ENCODE measurements at regions not wholly inside any gene's neighbourhood (a gene's known extent, or its start where the extent isn't known, plus 50 kb on each side); places are given as distances from the start of the nearest gene placed in this dataset.

DNA sequence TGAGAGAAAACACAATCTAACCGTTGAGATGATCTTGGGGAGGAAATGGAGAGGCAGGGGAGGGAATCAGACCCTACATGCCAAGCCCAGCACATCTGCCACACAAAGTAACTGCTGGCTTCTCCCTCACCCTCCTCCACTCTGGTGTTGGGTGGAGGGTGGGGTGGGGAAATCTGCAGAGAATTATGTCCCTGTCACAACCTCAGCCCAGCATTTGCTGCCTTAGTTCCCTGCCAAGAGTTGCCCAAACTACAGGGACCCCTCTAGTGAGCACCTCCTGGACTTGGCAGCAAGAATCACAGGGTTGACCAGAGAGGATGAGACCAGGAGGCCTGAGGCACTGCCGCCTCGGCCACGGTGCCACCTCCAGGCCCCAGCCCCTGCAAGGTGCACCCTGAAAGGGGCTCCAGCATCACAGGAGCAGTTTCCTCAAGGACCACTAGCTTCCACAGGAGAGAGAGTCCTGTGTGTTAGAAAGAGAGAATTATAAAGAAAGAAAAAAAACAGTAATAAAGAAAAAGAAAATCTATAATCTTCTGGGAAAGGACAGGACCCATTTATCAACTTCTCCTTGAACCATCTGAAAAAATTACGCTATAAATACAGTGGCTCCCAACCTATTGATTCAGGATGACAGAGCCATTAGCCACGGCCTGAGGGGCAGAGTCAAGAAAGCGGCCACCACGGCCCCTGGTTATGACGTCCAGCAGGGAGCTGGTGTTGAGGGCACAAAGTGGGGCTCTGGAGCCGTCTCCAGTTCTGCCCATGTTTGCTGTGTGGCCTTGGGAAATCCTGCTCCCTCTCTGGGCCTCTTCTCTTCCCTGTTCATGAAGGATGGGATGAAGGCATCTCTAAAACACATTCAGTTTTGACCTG, 451.7 kb downstream of the MATN1 start:
- TF ChIP-seq CTCF (IDR thresholded peaks at IDR 0.05; ENCODE audit: poor library complexity, severe bottlenecking) (no peak), EP300 (conservative IDR thresholded peaks at IDR 0.05; ENCODE audit: poor library complexity, severe bottlenecking) (no peak), POLR2AphosphoS5 (IDR thresholded peaks at IDR 0.05) (no peak), EZH2 (IDR thresholded peaks at IDR 0.05; ENCODE audit: borderline replicate concordance, insufficient read depth, low read length, poor library complexity, severe bottlenecking) (no peak), RAD21 (conservative IDR thresholded peaks at IDR 0.05) (no peak), TAF1 (IDR thresholded peaks at IDR 0.05; ENCODE audit: low read depth) (no peak), SMC3 (conservative IDR thresholded peaks at IDR 0.05; ENCODE audit: poor library complexity) (no peak), MXI1 (conservative IDR thresholded peaks at IDR 0.05; ENCODE audit: poor library complexity, severe bottlenecking) (no peak)
- TF ChIP-seq, protein P1, sequence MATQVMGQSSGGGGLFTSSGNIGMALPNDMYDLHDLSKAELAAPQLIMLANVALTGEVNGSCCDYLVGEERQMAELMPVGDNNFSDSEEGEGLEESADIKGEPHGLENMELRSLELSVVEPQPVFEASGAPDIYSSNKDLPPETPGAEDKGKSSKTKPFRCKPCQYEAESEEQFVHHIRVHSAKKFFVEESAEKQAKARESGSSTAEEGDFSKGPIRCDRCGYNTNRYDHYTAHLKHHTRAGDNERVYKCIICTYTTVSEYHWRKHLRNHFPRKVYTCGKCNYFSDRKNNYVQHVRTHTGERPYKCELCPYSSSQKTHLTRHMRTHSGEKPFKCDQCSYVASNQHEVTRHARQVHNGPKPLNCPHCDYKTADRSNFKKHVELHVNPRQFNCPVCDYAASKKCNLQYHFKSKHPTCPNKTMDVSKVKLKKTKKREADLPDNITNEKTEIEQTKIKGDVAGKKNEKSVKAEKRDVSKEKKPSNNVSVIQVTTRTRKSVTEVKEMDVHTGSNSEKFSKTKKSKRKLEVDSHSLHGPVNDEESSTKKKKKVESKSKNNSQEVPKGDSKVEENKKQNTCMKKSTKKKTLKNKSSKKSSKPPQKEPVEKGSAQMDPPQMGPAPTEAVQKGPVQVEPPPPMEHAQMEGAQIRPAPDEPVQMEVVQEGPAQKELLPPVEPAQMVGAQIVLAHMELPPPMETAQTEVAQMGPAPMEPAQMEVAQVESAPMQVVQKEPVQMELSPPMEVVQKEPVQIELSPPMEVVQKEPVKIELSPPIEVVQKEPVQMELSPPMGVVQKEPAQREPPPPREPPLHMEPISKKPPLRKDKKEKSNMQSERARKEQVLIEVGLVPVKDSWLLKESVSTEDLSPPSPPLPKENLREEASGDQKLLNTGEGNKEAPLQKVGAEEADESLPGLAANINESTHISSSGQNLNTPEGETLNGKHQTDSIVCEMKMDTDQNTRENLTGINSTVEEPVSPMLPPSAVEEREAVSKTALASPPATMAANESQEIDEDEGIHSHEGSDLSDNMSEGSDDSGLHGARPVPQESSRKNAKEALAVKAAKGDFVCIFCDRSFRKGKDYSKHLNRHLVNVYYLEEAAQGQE (IDR thresholded peaks at IDR 0.05; ENCODE audit: borderline replicate concordance) = no peak

All from neural cell (in vitro differentiated cells).